ENCODE measurements at regions not wholly inside any gene's neighbourhood (a gene's known extent, or its start where the extent isn't known, plus 50 kb on each side); places are given as distances from the start of the nearest gene placed in this dataset.

DNA sequence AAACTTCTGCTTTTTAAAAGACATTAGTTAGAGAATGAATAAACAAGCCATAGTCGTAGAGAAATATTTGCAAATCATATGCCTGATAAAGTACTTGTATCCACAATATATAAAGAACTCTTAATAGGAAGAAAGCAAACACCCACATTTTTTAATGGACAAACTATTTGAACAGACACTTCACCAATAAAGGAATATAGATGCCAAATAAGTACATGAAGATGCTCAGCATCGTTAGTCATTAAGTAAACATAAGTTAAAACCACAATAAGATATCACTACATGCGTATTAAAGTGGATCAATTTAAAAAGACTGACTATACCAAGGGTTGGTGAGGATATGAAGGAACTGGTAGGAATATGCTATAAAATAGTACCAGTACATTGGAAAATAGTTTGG lies 142.3 kb upstream of the ZC3H11B start:
- TF ChIP-seq GATA2 (IDR thresholded peaks at IDR 0.05; ENCODE audit: low read depth, low read length) = no peak
- no peak for TF ChIP-seq GATA3 (IDR thresholded peaks at IDR 0.05; ENCODE audit: low read depth, low read length)

Data from SH-SY5Y (cell line).